ENCODE measurements at regions not wholly inside any gene's neighbourhood (a gene's known extent, or its start where the extent isn't known, plus 50 kb on each side); places are given as distances from the start of the nearest gene placed in this dataset.
"Not testable (repeated sequence)": the region's sequence is repeated elsewhere in the genome, so short reads cannot be mapped to it uniquely, and the experiment has no call there.

DNA sequence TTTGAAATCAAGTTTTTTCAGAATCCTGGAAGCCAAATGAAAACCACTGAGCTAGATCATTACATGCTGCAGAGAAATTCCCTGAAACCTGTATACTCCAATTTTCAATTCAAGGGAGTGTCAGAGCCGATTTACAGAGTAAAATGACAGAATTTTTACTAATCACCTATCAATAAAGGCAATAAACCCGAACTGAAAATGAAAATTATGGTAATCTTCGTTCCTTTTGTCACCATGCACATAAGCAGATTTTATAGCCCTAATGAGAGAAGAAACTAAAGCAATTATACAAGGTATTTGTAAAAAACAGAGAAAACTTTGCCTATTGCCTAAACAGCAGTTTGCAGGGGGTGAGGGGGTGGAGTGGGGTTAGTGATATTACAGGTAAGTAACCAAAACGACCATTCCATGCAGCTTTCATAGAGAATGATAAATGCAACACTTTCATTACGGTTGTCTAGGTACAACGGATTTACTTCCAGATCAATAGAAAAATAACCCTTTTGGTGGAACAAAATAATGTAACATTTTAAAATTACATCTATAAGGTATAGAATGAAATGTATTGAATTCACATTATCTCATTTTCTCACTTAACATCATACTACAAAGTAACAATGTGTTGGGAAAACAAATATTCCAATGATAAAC is 115.2 kb upstream of the BEND6 start:
- DNase-seq (ENCODE audit: low read depth): no peak

DNA sequence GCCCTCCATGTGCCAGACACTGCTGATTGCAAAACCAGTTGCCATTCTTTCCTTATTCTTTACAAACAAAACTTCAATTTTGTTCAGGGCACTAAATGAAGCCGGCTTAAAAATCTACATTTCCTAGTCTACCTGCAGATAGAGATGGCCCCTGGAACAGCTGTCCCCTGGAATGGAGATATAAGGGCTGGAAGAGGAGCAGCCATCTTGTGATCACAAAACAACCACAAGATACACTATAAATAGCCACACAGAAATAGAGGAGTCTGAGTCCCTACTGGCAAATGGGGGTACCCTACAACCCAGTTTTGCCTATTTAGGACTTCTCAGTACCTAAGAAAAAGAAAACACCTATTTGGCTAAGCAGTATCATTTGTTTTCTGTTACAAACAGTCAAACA is 115.9 kb upstream of the BEND6 start:
- no peak for DNase-seq (ENCODE audit: low read depth)

DNA sequence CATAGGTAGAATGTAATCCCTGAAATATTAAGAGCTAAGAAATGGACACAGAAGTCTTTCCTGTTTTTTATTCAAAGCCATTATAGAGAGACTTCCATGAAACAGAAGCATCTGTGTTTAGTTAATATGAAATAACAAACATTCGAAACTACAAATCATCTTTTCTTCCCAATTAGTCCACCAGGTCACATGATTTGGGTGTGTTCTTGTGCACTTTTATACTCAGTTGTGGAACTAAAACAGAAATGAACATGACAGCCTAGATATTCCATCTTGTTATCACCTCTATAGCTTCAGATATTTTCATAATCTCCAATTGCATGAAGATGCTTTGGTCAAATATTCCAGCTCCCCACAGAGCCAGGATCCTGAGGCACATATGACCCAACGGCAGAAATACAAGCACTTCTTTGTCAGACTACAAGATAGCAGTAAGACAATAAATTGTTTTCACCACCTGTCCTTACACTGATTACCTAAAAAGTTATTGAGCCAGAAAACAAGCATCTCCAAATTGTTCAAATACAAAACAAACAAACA is 116.8 kb upstream of the BEND6 start:
- no peak for DNase-seq (ENCODE audit: low read depth)

DNA sequence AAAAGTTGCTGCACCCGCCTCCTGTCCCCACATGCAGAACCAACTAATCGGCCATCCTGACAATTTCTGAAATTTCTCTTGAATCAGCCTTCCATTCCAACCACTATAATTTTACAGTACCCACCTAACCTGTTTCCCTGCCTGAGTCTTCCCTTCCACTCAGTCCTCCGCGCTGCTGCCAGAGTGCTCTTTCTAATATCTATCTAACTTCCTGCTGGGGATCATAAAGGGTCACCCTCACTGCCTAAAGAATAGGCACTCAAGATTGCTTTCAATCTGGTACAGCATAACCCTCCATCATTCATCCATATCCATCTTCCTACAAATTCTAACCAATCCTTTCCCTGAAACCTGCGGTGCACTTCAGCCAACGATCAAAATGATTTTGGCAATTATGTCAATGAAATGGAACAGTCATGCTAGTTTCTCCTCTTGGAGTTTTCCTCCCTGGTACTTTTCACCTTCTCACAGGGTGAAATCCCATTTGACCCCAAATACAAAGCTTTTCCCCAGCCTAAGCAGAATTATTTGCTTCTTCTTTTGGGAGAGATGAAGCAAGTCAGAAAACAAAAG is 117.5 kb upstream of the BEND6 start:
- no peak for DNase-seq (ENCODE audit: low read depth)

DNA sequence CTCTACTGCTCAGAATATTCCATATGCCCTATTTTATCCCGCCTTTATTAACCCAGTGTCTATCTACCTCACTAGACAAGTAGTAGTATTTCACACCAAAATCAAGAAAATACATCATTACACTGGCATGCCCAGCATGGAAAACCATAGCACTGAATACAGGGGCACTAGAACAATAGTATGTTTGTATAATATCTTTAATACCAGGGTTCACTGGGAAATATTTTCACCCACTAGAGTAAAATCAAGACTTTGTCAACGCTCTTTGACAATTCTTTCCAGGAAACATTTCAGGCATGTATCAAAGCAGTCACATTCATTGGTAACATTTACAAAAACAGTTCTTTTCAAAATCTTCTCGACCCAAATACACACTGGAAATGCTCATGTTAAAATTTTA is 119.3 kb upstream of the BEND6 start:
- DNase-seq (ENCODE audit: low read depth): no peak

DNA sequence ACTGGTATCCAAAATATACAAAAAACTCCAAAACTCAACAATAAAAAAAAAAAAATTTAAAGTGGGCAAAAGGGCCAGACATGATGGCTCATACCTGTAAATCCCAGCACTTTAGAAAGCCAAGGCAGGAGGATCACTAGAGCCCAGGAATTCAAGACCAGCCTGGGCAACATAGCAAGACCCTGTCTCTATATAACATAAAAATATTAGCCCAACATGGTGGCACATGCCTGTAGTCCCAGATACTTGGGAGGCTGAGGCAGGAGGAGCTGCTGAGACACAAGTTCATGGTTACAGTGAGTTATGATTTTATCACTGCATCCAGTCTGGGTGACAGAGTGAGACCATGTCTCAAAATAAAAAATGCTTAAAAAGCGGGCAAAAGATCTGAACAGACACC is 121.0 kb upstream of the BEND6 start:
- DNase-seq (ENCODE audit: low read depth): no peak

DNA sequence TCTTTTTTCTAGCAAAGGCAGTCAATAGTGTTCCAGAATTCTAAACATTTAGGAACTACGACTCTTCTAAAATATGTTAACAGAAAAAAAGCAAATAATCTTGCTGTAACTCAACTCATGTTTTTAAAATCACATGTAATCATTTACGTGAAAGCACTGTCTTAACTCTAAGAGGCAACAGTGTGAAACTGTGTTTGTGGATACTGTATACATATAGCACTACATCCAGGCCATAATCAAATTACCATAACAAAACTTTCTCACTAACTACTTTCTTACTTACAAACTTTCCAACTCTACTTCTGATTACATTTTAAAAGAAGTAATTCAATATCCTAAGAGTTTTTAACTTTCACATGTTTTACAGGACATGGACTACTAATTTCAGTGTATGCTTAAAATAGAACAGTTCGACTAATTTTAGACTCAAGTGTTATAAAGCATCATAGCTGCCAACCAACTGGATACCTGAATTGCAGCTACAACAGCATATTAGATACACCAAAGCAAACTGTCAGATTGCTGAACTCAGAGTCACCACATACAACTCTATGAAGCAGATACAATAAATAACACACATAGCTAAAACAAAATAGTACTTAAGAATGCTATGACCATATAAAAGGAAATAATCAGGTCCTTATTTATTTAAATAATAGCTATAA is 121.6 kb upstream of the BEND6 start:
- no peak for DNase-seq (ENCODE audit: low read depth)

DNA sequence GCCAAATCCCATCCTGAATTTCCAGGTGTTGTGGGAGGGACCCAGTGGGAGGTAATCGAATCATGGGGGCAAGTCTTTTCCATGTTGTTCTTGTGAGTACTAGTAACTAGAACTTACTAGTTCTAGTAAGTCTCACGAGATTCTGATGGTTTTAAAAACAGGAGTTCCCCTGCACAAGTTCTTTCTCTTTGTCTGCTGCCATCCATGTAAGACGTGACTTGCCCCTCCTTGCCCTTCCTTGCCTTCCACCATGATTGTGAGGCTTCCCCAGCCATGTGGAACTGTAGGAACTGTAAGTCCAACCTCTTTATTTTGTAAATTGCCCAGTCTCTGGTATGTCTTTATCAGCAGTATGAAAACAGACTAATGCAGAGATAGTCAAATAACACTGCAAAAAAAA is 122.7 kb upstream of the BEND6 start:
- no peak for DNase-seq (ENCODE audit: low read depth)

DNA sequence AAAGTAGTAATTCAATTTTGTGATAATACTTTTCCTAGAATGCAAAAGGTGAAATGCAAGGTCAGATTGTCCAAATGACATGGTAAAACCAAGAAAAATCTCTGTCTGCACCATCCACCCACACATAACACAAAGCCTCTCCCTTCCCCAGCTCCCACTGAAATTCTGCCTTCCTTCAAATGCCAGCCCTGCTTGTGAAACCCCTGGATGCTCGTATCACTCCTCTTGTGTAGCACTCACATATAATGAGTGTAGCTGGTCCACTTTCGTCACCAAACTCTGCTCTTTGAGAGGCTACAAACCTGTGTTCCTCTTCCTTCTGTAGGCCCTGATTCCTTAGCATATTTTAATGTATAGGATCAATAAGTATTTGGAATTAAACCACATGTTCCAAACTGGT is 123.6 kb upstream of the BEND6 start:
- no peak for DNase-seq (ENCODE audit: low read depth)

DNA sequence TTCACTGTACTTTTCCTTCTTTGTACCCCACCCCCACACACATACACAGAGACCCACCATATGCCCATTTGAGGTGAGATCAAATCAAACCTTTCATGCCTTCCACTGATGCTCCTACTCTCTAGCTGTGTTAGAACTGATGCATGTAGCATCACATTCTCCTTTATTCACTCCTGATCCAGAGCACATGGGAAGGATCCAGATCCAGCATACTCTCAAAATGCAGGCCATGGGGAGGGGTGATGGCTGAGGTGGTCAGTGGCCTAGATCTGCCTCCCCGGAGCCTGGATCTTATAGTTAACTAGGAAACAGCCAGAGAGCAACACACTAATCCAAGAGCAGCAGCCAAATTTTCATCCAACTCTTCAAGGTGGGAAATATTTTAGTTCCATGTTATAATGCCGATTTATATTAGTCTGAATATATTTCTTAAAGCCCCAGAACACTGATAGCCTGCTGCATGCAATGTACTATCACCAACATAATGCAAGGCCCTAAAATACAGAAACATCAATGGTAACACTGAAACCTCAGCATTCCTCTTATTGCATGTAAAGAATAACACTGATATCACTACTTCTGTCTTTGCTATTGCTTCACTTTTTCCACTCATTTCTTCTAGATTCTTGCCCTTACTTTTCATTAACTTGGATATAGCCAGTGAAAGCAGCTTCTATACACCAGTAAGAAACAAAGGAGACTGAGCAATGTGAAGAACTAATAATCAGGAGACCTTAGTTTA is 126.8 kb upstream of the BEND6 start:
- no peak for DNase-seq (ENCODE audit: low read depth)

DNA sequence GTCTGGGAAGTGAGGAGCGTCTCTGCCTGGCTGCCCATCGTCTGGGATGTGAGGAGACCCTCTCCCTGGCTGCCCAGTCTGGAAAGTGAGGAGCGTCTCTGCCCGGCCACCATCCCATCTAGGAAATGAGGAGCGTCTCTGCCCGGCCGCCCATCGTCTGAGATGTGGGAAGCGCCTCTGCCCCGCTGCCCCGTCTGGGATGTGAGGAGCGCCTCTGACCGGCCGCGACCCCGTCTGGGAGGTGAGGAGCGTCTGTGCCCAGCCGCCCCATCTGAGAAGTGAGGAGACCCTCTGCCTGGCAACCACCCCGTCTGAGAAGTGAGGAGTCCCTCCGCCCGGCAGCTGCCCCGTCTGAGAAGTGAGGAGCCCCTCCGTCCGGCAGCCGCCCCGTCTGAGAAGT is 130.5 kb upstream of the BEND6 start:
- not testable (repeated sequence) for DNase-seq (ENCODE audit: low read depth)

DNA sequence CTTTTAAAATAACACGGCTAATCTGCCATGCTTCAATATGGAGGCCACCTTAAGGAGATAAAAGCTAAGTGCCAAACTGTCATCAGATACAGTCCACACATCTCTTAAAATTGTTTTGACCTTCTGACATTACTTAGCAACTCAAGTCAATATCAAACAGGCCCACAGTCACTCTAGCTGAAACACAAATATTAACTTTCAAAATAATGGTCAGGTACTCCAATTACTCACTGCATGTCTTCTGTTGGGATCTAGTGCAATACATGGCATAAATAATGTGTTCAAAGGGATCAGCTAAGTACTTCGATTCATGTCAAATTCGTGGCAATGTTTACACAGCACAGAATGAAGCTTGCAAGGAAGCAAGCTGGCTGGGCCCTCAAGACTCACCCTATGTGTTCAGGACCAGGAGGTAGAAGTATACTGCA is 133.9 kb upstream of the BEND6 start:
- no peak for DNase-seq (ENCODE audit: low read depth)

DNA sequence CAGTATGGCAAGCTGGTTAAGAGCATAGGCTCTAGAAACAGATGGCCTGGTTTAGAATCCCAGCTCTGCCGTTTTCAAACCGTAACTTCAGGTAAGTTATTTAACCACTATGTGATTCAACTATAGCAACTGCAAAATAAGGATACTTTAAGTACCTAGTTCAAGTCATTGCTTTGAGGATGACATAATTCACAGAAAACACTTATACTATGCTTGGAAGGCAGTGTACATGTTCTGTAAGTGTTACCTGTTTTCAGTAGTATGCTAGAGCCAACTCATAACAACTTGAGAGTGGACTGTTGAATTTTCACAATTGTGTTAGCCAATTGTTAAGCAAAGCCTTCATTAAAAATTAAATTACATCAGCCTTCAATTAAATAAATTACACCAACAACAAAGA is 134.8 kb upstream of the BEND6 start:
- DNase-seq (ENCODE audit: low read depth): no peak

DNA sequence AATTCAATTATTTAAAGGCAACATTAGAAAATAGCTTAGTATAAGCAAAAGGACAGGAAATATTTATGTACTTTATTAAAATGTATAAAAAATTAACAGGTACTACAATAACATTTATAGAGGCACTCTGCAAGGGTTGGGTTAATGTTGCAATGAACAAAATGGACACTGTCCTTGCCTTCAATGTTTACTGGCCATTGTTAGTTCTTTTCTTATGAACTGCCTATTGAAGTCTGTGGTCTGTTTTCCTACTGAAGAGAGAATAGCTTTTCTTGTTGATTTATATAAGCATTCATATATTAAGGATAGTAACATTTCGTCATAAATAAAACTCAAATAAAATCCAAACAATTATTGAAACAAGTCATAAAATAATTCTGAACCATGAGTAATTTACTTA is 135.3 kb upstream of the BEND6 start:
- no peak for DNase-seq (ENCODE audit: low read depth)

DNA sequence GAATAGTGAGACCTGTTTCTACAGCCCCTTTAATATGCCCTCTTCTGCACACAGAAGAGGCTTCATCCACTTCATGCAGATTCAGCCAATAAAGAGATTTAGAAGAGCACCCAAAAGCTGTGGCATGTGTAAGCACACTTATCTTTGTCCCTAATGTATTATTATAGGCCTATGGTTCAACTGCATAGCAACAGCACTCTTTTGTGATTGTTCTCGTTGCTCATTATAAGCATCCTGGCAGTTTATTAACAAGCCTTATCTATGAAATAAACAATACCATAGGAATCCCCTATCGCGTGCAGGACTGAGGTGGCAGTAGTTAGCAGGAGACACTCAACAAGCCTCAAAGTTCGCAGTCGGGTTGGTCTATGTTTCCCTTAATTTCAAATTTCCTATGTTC is 138.5 kb upstream of the BEND6 start:
- no peak for DNase-seq (ENCODE audit: low read depth)

DNA sequence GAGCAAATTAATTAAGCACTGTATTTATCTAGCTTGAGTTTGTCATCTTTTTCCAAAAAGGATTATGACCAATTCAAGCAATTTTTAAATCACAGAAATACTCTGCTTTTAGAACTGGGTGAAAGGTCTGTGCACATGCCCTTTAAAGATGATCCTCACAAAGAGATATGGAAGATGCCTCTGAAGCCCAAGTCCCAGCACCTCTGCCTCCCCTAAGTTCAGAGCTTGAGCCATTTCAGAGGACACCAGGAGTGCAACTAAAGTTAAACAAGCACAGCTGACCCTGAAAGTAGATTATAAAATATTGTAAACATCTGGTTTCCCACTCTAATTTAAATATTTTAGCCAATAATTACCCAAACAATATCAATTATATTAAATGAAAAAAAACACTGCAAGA is 139.5 kb upstream of the BEND6 start:
- DNase-seq (ENCODE audit: low read depth): no peak

DNA sequence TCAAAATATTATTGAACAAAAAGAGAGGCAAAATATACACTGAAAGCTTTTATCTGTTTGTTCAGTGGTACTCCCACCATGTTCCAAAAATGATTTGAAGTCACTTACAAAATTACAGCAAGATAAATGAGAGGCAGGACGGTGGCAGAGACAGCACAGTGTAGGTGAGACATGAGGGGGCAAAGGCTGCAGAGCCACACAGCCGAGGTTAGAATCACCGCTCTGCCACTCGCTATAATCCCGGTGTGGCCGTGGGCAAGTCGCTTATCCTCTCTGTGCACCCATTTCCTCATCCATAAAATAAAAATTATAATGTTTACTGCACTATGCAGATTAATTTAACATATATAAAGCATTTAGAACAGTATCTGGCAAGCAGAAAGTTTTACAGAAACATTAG is 140.1 kb upstream of the BEND6 start:
- DNase-seq (ENCODE audit: low read depth): no peak

DNA sequence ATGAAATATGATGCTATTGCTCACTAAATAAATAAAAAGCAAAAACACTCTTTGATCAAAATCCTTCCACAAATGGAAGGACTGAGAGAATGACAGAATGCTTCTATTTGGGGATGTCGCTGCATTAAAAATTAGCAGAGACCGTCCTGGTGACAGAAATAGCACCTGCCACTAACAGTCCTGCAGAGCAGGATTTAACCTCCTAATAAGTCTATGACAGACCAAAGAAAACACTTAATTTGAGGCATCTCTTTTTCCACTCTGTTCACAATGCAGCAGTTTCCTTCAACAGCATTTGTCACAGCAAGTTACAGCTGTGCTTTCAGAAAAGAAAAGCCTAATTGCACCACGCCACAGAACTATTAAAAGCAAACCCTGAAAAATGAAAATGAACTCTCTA is 140.6 kb upstream of the BEND6 start:
- DNase-seq (ENCODE audit: low read depth): no peak

DNA sequence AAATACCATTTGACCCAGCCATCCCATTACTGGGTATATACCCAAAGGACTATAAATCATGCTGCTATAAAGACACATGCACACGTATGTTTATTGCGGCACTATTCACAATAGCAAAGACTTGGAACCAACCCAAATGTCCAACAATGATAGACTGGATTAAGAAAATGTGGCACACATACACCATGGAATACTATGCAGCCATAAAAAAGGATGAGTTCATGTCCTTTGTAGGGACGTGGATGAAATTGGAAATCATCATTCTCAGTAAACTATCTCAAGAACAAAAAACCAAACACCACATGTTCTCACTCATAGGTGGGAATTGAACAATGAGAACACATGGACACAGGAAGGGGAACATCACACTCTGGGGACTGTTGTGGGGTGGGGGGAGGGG is 142.1 kb upstream of the BEND6 start:
- not testable (repeated sequence) for DNase-seq (ENCODE audit: low read depth)

DNA sequence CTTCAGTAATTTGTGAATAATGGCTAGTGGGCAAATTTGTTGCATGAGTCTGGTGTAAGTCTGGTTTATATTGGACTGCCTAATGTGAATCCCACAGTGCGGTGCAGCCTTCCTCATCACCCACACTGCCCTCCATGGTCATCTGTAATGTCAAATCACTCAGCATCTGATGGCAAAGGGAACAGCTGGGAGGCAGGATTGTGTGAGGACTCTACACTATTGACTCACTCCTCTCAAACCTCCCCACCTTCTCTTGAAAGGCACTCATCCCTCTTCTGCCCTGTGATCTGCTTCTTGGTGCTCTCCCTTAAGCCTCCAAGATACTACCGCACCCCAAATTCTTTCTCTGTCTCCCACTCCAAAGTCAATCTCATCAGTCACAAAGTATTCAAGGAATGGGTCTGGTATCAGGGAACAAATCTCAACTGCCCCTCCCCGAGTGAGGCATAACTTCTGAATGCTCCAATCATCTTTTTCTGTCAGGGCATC is 146.0 kb upstream of the BEND6 start:
- no peak for DNase-seq (ENCODE audit: low read depth)

DNA sequence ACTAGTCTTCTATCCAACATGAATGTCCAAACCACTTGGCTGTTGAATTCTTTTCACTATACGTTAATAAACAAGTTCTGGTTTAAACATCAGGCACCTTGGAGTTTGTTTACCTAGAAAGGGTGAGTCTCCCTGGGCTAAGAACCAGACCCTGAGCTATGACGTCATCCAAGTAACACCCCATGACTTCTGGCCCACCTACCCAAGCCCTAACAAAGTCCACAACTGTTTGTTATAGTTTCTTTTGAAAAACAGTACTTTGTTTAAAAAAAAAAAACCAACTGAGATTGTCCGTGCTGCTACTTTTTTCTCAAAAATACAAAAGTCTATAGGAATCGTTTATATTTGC is 146.9 kb upstream of the BEND6 start:
- no peak for DNase-seq (ENCODE audit: low read depth)

DNA sequence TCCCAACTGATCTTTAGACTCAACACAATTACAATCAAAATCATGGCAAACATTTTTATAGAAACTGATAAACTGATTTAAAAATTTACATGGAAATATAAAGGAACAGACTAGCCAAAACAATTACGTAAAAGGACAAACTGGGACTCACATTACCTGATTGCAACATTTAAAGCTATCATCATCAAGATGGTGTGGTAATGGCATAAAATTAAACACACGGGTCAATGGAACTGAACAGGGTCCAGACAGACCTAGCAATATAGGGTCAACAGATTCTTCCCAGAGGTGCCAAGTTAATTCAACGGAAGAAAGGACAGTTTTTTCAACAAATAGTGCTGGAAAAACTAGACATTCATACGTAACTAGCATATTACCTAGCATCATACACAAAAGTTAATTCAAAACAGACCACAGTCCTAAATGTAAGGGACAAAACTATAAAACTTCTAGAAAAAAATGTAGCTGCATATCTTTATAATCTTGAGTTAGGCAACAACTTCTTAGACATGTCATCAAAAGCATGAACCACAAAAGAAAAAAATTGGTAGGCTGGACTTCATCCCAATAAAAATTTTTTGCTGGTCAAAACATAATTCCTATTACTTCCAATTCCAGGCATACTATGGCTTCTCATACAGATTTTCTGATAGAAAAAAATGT is 147.4 kb upstream of the BEND6 start:
- no peak for DNase-seq (ENCODE audit: low read depth)

Data from stromal cell of bone marrow (primary cell).